OCI-LY7 (cell line): ENCODE measurements at regions not wholly inside any gene's neighbourhood (a gene's known extent, or its start where the extent isn't known, plus 50 kb on each side); places are given as distances from the start of the nearest gene placed in this dataset.

ENCODE experiments used
- EZH2phosphoT487 ChIP-seq: fragments of 200-600 bp; sonication (generic); IDR thresholded peaks from 2 replicates; pipeline ENCODE4 v1.6.1; 2018; ENCODE audit warnings: low read depth, borderline replicate concordance, mild to moderate bottlenecking, mixed run types, antibody characterized with exemption, low read length, moderate library complexity, mixed read lengths
- TF ChIP-seq, protein P1 (sequence below): fragments of 200-600 bp; sonication (generic); conservative IDR thresholded peaks from 2 replicates; pipeline ENCODE4 v1.5.1; 2014; ENCODE audit warnings: mild to moderate bottlenecking, antibody characterized with exemption, low read length, moderate library complexity, mixed read lengths

DNA sequence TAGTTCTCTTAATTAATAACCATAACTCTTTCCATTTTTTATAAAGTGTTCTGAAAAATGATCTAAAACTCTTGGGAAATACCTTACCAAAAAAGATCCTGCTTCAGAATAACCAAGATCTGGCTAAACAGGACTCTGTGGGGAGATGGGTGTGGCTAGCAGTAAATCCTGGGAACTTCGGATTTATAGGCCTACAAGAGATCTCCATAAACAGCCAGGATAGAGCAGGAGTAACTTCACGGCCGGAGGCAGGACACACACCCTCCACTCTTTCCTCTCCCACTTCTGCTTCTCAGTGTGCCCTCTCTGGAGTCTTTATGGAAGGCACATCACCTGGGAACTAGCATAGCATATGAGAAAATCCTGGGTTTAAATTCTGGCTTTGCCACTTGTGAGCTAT lies 309.4 kb upstream of the SOX2 start:
- TF ChIP-seq, protein P1, sequence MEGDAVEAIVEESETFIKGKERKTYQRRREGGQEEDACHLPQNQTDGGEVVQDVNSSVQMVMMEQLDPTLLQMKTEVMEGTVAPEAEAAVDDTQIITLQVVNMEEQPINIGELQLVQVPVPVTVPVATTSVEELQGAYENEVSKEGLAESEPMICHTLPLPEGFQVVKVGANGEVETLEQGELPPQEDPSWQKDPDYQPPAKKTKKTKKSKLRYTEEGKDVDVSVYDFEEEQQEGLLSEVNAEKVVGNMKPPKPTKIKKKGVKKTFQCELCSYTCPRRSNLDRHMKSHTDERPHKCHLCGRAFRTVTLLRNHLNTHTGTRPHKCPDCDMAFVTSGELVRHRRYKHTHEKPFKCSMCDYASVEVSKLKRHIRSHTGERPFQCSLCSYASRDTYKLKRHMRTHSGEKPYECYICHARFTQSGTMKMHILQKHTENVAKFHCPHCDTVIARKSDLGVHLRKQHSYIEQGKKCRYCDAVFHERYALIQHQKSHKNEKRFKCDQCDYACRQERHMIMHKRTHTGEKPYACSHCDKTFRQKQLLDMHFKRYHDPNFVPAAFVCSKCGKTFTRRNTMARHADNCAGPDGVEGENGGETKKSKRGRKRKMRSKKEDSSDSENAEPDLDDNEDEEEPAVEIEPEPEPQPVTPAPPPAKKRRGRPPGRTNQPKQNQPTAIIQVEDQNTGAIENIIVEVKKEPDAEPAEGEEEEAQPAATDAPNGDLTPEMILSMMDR = no peak
- TF ChIP-seq EZH2phosphoT487 = no peak
